ENCODE measurements at regions not wholly inside any gene's neighbourhood (a gene's known extent, or its start where the extent isn't known, plus 50 kb on each side); places are given as distances from the start of the nearest gene placed in this dataset.

DNA sequence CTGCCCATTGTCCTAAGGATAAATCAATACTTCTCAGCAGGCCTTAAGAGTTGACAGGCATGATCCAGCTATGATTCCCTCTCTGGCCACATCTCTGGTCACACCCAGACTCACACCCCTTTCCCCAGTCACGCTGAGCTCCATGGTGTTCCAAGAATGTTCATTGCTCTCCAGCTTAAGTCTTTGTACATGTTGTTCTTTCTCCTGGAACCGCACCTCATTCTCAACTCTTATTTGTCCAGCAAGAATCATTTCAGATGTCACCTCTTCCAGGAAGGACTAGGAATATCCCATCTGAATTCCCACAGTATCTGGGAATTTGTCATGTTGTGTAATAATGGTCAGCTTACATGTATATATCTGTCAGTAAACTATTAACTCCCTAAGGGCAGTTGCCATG, 118.3 kb upstream of the GALNT15 start:
- POLR2A ChIA-PET: no interaction called here
- RAD21 ChIA-PET (ENCODE audit: unreplicated experiment): interaction anchor here (1.0 kb wide), 1 partner anchor 10 kb away, joined by 3 read pairs; no protein-coding TSS in a partner anchor
- Histone ChIP-seq H3K4me1 (ENCODE audit: control insufficient read depth, insufficient read depth, low read length) (no peaks in the 10 kb centered on the region), H3K9me3 (replicated peaks; ENCODE audit: control insufficient read depth, insufficient read depth, low read length) (no peaks in the 10 kb centered on the region), H2AFZ (ENCODE audit: control insufficient read depth, low read depth, low read length) (no peak overlapping the region), H3K4me2 (ENCODE audit: control insufficient read depth, insufficient read depth) (no peak overlapping the region), H3K27me3 (replicated peaks in 1 of 2; ENCODE audit: control insufficient read depth in 2 of 2, insufficient read depth in 2 of 2, low read length in 1 of 2) (no peaks in the 10 kb centered on the region), H3K9ac (ENCODE audit: control insufficient read depth, insufficient read depth, low read length) (no peak overlapping the region), H3K79me2 (ENCODE audit: control insufficient read depth, insufficient read depth, low read length) (no peaks in the 10 kb centered on the region), H4K20me1 (ENCODE audit: control insufficient read depth, insufficient read depth) (no peaks in the 10 kb centered on the region), H3K4me3 (no peak overlapping the region), H3K36me3 (ENCODE audit: control insufficient read depth in 2 of 2, insufficient read depth in 2 of 2, low read length in 1 of 2) (no peaks in the 10 kb centered on the region), H3K27ac (ENCODE audit: control insufficient read depth, insufficient read depth) (no peak overlapping the region)
- CTCF ChIA-PET: interaction anchor here (1.0 kb wide), 1 partner anchor 188 kb away, joined by 3 read pairs; no protein-coding TSS in a partner anchor
- in situ Hi-C loops (cut with MboI) (loop anchor here (10.0 kb wide), 1 partner anchor 499 kb away; no protein-coding TSS in a partner anchor), intact Hi-C loops (cut with micrococcal nuclease; ENCODE audit: unreplicated experiment) (no loop called here)
- TF ChIP-seq TCF7 (IDR thresholded peaks at IDR 0.05; ENCODE audit: borderline replicate concordance) (no peak), HDAC6 (IDR thresholded peaks at IDR 0.05; ENCODE audit: unreplicated experiment) (no peak)
- no peak for DNase-seq (ENCODE audit: low read depth, low spot score)
- no peak for FAIRE-seq
- no peak for ATAC-seq
- 34% methylated on average over 2 of the region's 2 CpGs for WGBS (ENCODE audit: insufficient coverage, insufficient replicate concordance, low lambda C conversion rate, missing lambda C conversion rate)
- no TSS peak for BruUV-seq (replicated peaks)
- SMC1A ChIA-PET (ENCODE audit: uncharacterized antibody, unreplicated experiment): no interaction called here

DNA sequence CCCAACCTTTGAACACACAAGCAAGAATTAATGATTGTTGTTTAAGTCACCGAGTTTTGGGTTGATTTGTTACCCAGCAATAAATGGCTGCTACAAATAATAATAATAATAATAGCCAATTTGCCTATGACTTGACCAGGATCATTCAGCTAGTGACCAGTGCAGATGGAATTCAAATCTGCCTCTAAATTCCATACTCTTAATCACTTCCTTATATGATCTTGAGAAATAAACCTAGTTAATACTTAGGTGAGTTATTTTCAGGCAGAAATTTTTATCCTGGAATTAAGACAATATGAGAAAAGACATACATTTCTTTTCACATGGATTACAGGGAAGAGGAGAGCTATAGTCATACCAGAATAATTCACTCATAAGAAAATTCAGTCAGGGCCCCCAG, 116.0 kb upstream of the GALNT15 start:
- RAD21 ChIA-PET (ENCODE audit: unreplicated experiment): interaction anchor here (1.4 to 1.6 kb wide), 2 partner anchors 11 to 120 kb away, joined by 3 to 4 read pairs; no protein-coding TSS in a partner anchor
- Histone ChIP-seq H3K4me2 (ENCODE audit: control insufficient read depth, insufficient read depth) (no peak overlapping the region), H3K27me3 (replicated peaks in 1 of 2; ENCODE audit: control insufficient read depth in 2 of 2, insufficient read depth in 2 of 2, low read length in 1 of 2) (no peaks in the 10 kb centered on the region), H3K36me3 (ENCODE audit: control insufficient read depth in 2 of 2, insufficient read depth in 2 of 2, low read length in 1 of 2) (no peaks in the 10 kb centered on the region), H4K20me1 (ENCODE audit: control insufficient read depth, insufficient read depth) (no peaks in the 10 kb centered on the region), H3K27ac (ENCODE audit: control insufficient read depth, insufficient read depth) (no peak overlapping the region), H2AFZ (ENCODE audit: control insufficient read depth, low read depth, low read length) (no peak overlapping the region), H3K79me2 (ENCODE audit: control insufficient read depth, insufficient read depth, low read length) (no peaks in the 10 kb centered on the region), H3K9me3 (replicated peaks; ENCODE audit: control insufficient read depth, insufficient read depth, low read length) (no peaks in the 10 kb centered on the region), H3K9ac (ENCODE audit: control insufficient read depth, insufficient read depth, low read length) (no peak overlapping the region), H3K4me3 (no peak overlapping the region), H3K4me1 (ENCODE audit: control insufficient read depth, insufficient read depth, low read length) (no peaks in the 10 kb centered on the region)
- DNase-seq (ENCODE audit: low read depth, low spot score) (no peak), FAIRE-seq (no peak), ATAC-seq (no peak)
- 0% methylated on average over 1 of the region's 1 CpG for WGBS (ENCODE audit: insufficient coverage, insufficient replicate concordance, low lambda C conversion rate, missing lambda C conversion rate)
- in situ Hi-C loops (cut with MboI): loop anchor here (10.0 kb wide), 1 partner anchor 496 kb away; no protein-coding TSS in a partner anchor
- TF ChIP-seq HDAC2 (IDR thresholded peaks at IDR 0.05) (no peak), EP300 (IDR thresholded peaks at IDR 0.05; ENCODE audit: borderline replicate concordance in 1 of 2, control insufficient read depth in 1 of 2, low read depth in 2 of 2, low read length in 2 of 2) (no peak), POLR2A (IDR thresholded peaks at IDR 0.05; ENCODE audit: low read depth, low read length) (no peak), CBFB (IDR thresholded peaks at IDR 0.05; ENCODE audit: low read depth) (no peak), YY1 (IDR thresholded peaks at IDR 0.05; ENCODE audit: low read depth, low read length) (no peak), RELA (IDR thresholded peaks at IDR 0.05; ENCODE audit: borderline replicate concordance, partially characterized antibody) (no peak)
- TF ChIP-seq, protein P1, sequence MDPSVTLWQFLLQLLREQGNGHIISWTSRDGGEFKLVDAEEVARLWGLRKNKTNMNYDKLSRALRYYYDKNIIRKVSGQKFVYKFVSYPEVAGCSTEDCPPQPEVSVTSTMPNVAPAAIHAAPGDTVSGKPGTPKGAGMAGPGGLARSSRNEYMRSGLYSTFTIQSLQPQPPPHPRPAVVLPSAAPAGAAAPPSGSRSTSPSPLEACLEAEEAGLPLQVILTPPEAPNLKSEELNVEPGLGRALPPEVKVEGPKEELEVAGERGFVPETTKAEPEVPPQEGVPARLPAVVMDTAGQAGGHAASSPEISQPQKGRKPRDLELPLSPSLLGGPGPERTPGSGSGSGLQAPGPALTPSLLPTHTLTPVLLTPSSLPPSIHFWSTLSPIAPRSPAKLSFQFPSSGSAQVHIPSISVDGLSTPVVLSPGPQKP (IDR thresholded peaks at IDR 0.05; ENCODE audit: low read depth, low read length): no peak
- TF ChIP-seq, protein P2, sequence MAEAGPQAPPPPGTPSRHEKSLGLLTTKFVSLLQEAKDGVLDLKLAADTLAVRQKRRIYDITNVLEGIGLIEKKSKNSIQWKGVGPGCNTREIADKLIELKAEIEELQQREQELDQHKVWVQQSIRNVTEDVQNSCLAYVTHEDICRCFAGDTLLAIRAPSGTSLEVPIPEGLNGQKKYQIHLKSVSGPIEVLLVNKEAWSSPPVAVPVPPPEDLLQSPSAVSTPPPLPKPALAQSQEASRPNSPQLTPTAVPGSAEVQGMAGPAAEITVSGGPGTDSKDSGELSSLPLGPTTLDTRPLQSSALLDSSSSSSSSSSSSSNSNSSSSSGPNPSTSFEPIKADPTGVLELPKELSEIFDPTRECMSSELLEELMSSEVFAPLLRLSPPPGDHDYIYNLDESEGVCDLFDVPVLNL (IDR thresholded peaks at IDR 0.05; ENCODE audit: low read depth, low read length): no peak
- intact Hi-C loops (cut with micrococcal nuclease; ENCODE audit: unreplicated experiment): no loop called here
- no TSS peak for BruUV-seq (replicated peaks)
- POLR2A ChIA-PET: no interaction called here
- CTCF ChIA-PET: interaction anchor here (4.8 kb wide), 1 partner anchor 10 kb away, joined by 32 read pairs; no protein-coding TSS in a partner anchor
- SMC1A ChIA-PET (ENCODE audit: uncharacterized antibody, unreplicated experiment): interaction anchor here (1.1 to 1.3 kb wide), 2 partner anchors 9 to 11 kb away, joined by 5 to 6 read pairs; no protein-coding TSS in a partner anchor

Measured in GM12878 (cell line).